Upper lobe of left lung (tissue), 6 donors: ENCODE measurements at regions not wholly inside any gene's neighbourhood (a gene's known extent, or its start where the extent isn't known, plus 50 kb on each side); places are given as distances from the start of the nearest gene placed in this dataset.

Experiments used
- ATAC-seq, 2 donors: fragments of 200-7000 bp; cut with Tn5 transposase; one replicate each; pipeline ENCODE4 v1.9.1; 2022; ENCODE audit warnings: mild to moderate bottlenecking in 2 of 2, moderate library complexity in 2 of 2; ENCODE audit not compliant: low FRiP score in 2 of 2
- DNase-seq, 2 donors: peaks; one replicate each; pipeline ENCODE4 v3.0.0-alpha.2; 2019 to 2020
- H3K27ac ChIP-seq, 4 donors: fragments of 200-600 bp; sonication (generic); one replicate each; pipeline ENCODE4 v1.5.1; 2016 to 2019
- H3K27me3 ChIP-seq, 4 donors: fragments of 200-600 bp; sonication (generic); one replicate each; pipeline ENCODE4 v1.5.1; 2017 to 2019
- H3K36me3 ChIP-seq, 4 donors: fragments of 200-600 bp; sonication (generic); one replicate each; pipeline ENCODE4 v1.5.1; 2016 to 2019
- H3K4me1 ChIP-seq, 4 donors: fragments of 200-600 bp; sonication (generic); one replicate each; pipeline ENCODE4 v1.5.1; 2018 to 2019
- H3K4me3 ChIP-seq, 4 donors: fragments of 200-600 bp; sonication (generic); one replicate each; pipeline ENCODE4 v1.5.1; 2017 to 2019; ENCODE audit warnings: mild to moderate bottlenecking in 2 of 4, moderate library complexity in 1 of 4
- H3K9me3 ChIP-seq, 4 donors: fragments of 200-600 bp; sonication (generic); one replicate each; pipeline ENCODE4 v1.5.1; 2018 to 2019
- CTCF ChIP-seq, 6 experiments: fragments of 450-650 bp in 4 of 6; fragments of 200-600 bp in 2 of 6; sonication (generic) in 2 of 6; IDR thresholded peaks; one replicate each; pipeline ENCODE4 v1.5.1; 2016 to 2019; ENCODE audit warnings: antibody characterized with exemption in 6 of 6
- EP300 ChIP-seq, 4 donors: sonication (generic); formaldehyde crosslinking; IDR thresholded peaks; one replicate each; pipeline ENCODE4 v1.5.1; 2017; ENCODE audit warnings: antibody characterized with exemption in 4 of 4, control low read depth in 2 of 4
- POLR2A ChIP-seq, 4 donors: fragments of 450-650 bp; IDR thresholded peaks; one replicate each; pipeline ENCODE4 v1.5.1; 2016 to 2017; ENCODE audit warnings: antibody characterized with exemption in 4 of 4, mild to moderate bottlenecking in 2 of 4
- POLR2AphosphoS5 ChIP-seq, 2 donors: sonication (generic); formaldehyde crosslinking; IDR thresholded peaks; one replicate each; pipeline ENCODE4 v1.5.1; 2017; ENCODE audit warnings: antibody characterized with exemption in 2 of 2
- WGBS, 2 donors: methylation state at CpG; one replicate each; pipeline ENCODE4 v1.1.5; 2017 to 2018; 5-methylcytosine and 5-hydroxymethylcytosine counted together
- donor health status: DM: no; HTN: no; CAD: no; lungs with moderate emphysema.
- donor health status: DM: no; HTN: yes; CAD: no; lungs with severe emphysema.

- DNase-seq (no peak), ATAC-seq (peak in 1 of 2 donors; percentile 43)
- Histone ChIP-seq H3K27ac (no peak overlapping the region), H3K27me3 (no peaks in the 10 kb centered on the region), H3K4me1 (peaks cover 0 to 6% (median 5%) of the 10 kb centered on the region in 4 donors), H3K4me3 (no peak overlapping the region), H3K9me3 (no peaks in the 10 kb centered on the region), H3K36me3 (no peaks in the 10 kb centered on the region)
- 80 to 83% methylated on average over 3 of the region's 3 CpGs for WGBS, 2 donors
- TF ChIP-seq EP300 (IDR thresholded peaks at IDR 0.05): no peak
- no peak for TF ChIP-seq POLR2A (IDR thresholded peaks at IDR 0.05)
- no peak for TF ChIP-seq CTCF (IDR thresholded peaks at IDR 0.05)
- no peak for TF ChIP-seq POLR2AphosphoS5 (IDR thresholded peaks at IDR 0.05)
Measured at GRCh38 chr1:55813618-55814017, 598.5 kb upstream of the USP24 start.

- TF ChIP-seq POLR2A (IDR thresholded peaks at IDR 0.05) (no peak), CTCF (IDR thresholded peaks at IDR 0.05) (no peak), EP300 (IDR thresholded peaks at IDR 0.05) (no peak), POLR2AphosphoS5 (IDR thresholded peaks at IDR 0.05) (no peak)
- H3K27me3 ChIP-seq: no peaks in the 10 kb centered on the region
- peaks cover 0 to 6% (median 5%) of the 10 kb centered on the region in 4 donors for H3K4me1 ChIP-seq
- no peaks in the 10 kb centered on the region for H3K9me3 ChIP-seq
- no peak overlapping the region for H3K27ac ChIP-seq
- ATAC-seq (no peak), DNase-seq (no peak)
- no peaks in the 10 kb centered on the region for H3K36me3 ChIP-seq
- no peak overlapping the region for H3K4me3 ChIP-seq
Measured at GRCh38 chr1:55812281-55812680, 597.1 kb upstream of the USP24 start.

- H3K4me1 ChIP-seq: no peaks in the 10 kb centered on the region
- WGBS, 2 donors: 96 to 100% methylated on average over 1 of the region's 1 CpG
- H3K27me3 ChIP-seq: no peaks in the 10 kb centered on the region
- no peak overlapping the region for H3K4me3 ChIP-seq
- H3K27ac ChIP-seq: no peak overlapping the region
- H3K9me3 ChIP-seq: no peaks in the 10 kb centered on the region
- no peaks in the 10 kb centered on the region for H3K36me3 ChIP-seq
- no peak for ATAC-seq
- no peak for TF ChIP-seq CTCF (IDR thresholded peaks at IDR 0.05)
- TF ChIP-seq EP300 (IDR thresholded peaks at IDR 0.05): no peak
- TF ChIP-seq POLR2AphosphoS5 (IDR thresholded peaks at IDR 0.05): no peak
- no peak for TF ChIP-seq POLR2A (IDR thresholded peaks at IDR 0.05)
- DNase-seq: no peak
Measured at GRCh38 chr1:55808263-55808662, 593.1 kb upstream of the USP24 start.

DNA sequence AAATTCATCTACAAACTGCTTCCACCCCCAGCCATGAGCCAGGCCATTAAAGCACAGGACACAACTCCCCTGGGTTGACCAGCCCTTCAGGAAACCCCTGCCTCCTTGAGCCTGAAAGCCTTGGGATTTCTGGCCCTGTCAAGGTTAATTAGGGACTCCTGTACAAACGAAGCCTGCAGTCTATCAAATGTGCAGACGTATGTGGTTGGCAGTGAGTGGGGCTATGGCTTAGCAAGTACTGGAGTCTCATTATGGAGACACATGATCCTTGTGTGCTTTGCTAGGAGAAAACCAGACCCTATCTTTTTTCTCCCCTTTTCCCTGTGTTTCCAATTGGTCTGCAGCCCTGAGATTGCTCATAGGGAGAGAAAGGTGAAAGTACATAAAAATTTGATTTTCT lies 588.3 kb upstream of the USP24 start:
- Histone ChIP-seq H3K27me3 (no peaks in the 10 kb centered on the region), H3K4me1 (no peaks in the 10 kb centered on the region), H3K36me3 (no peaks in the 10 kb centered on the region), H3K27ac (no peak overlapping the region), H3K4me3 (no peak overlapping the region), H3K9me3 (no peaks in the 10 kb centered on the region)
- TF ChIP-seq POLR2AphosphoS5 (IDR thresholded peaks at IDR 0.05): no peak
- TF ChIP-seq CTCF (IDR thresholded peaks at IDR 0.05): no peak
- TF ChIP-seq EP300 (IDR thresholded peaks at IDR 0.05): no peak
- no peak for TF ChIP-seq POLR2A (IDR thresholded peaks at IDR 0.05)
- no peak for ATAC-seq
- 67 to 90% methylated on average over 2 of the region's 2 CpGs for WGBS, 2 donors
- no peak for DNase-seq

- TF ChIP-seq EP300 (IDR thresholded peaks at IDR 0.05): no peak
- no peak for TF ChIP-seq CTCF (IDR thresholded peaks at IDR 0.05)
- TF ChIP-seq POLR2AphosphoS5 (IDR thresholded peaks at IDR 0.05): no peak
- no peak for TF ChIP-seq POLR2A (IDR thresholded peaks at IDR 0.05)
- Histone ChIP-seq H3K9me3 (no peaks in the 10 kb centered on the region), H3K36me3 (no peaks in the 10 kb centered on the region), H3K4me1 (no peaks in the 10 kb centered on the region), H3K27me3 (no peaks in the 10 kb centered on the region), H3K4me3 (no peak overlapping the region), H3K27ac (no peak overlapping the region)
- WGBS, 2 donors: 77 to 81% methylated on average over 2 of the region's 2 CpGs
- DNase-seq (no peak), ATAC-seq (no peak)
Measured at GRCh38 chr1:55801481-55801880, 586.3 kb upstream of the USP24 start.
